ENCODE measurements at regions not wholly inside any gene's neighbourhood (a gene's known extent, or its start where the extent isn't known, plus 50 kb on each side); places are given as distances from the start of the nearest gene placed in this dataset.
"Not testable (repeated sequence)": the region's sequence is repeated elsewhere in the genome, so short reads cannot be mapped to it uniquely, and the experiment has no call there.

DNA sequence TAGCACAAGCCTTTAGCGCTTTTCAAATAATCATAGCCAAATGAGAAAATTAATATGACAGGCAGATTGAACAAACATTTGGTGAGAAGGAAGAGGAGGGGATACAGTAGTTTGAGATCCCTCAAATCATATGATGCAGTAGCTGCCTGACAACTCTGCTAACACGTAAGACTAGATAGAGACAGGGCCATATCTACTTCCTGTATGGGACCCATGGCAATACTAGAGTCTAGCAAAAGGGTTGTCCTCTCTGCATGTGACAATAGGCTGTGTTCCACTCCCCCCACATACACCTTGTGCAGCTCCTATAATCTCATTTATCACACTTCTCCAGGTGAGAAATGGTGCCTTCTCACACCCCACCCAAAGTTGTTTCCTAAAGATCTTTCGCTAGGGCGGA lies 134.2 kb upstream of the NBPF9 start:
- not testable (repeated sequence) for TF ChIP-seq EZH2phosphoT487 (IDR thresholded peaks at IDR 0.05; ENCODE audit: borderline replicate concordance, low read length); EZH2 (IDR thresholded peaks at IDR 0.05; ENCODE audit: low read length, unreplicated experiment)
- TF ChIP-seq, protein P1, sequence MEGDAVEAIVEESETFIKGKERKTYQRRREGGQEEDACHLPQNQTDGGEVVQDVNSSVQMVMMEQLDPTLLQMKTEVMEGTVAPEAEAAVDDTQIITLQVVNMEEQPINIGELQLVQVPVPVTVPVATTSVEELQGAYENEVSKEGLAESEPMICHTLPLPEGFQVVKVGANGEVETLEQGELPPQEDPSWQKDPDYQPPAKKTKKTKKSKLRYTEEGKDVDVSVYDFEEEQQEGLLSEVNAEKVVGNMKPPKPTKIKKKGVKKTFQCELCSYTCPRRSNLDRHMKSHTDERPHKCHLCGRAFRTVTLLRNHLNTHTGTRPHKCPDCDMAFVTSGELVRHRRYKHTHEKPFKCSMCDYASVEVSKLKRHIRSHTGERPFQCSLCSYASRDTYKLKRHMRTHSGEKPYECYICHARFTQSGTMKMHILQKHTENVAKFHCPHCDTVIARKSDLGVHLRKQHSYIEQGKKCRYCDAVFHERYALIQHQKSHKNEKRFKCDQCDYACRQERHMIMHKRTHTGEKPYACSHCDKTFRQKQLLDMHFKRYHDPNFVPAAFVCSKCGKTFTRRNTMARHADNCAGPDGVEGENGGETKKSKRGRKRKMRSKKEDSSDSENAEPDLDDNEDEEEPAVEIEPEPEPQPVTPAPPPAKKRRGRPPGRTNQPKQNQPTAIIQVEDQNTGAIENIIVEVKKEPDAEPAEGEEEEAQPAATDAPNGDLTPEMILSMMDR (conservative IDR thresholded peaks at IDR 0.05; ENCODE audit: low read depth, low read length), result not testable (repeated sequence)
